ENCODE measurements at regions not wholly inside any gene's neighbourhood (a gene's known extent, or its start where the extent isn't known, plus 50 kb on each side); places are given as distances from the start of the nearest gene placed in this dataset.

- Histone ChIP-seq H3K4me3 (no peak overlapping the region), H4K20me1 (replicated peaks; ENCODE audit: insufficient read depth) (no peaks in the 10 kb centered on the region), H3K79me2 (replicated peaks; ENCODE audit: insufficient read depth) (no peaks in the 10 kb centered on the region), H2AFZ (no peak overlapping the region), H3K4me1 (ENCODE audit: insufficient read depth) (no peaks in the 10 kb centered on the region), H3F3A (replicated peaks; ENCODE audit: low read depth) (no peaks in the 10 kb centered on the region), H3K36me3 (ENCODE audit: insufficient read depth) (no peaks in the 10 kb centered on the region), H3K9me2 (ENCODE audit: insufficient read depth) (peaks cover 7% of the 10 kb centered on the region; the same call in 1 of the 2 replicates), H3K4me2 (no peak overlapping the region), H3K27ac (ENCODE audit: low read depth) (no peak overlapping the region), H3K27me3 (ENCODE audit: insufficient read depth) (no peaks in the 10 kb centered on the region)
- Mint-ChIP-seq H3K27ac (no peak overlapping the region), H3K4me1 (peaks cover 9% of the 10 kb centered on the region), H3K9me3 (no peaks in the 10 kb centered on the region), H3K27me3 (ENCODE audit: insufficient read depth, low read depth, poor library complexity) (no peaks in the 10 kb centered on the region), H3K36me3 (ENCODE audit: low read depth) (no peaks in the 10 kb centered on the region), H3K4me3 (no peak overlapping the region)
- TF ChIP-seq ETS1 (IDR thresholded peaks at IDR 0.05) (no peak), EZH2 (IDR thresholded peaks at IDR 0.05; ENCODE audit: low read depth, unreplicated experiment) (no peak), REST (IDR thresholded peaks at IDR 0.05; ENCODE audit: unreplicated experiment) (no peak), ZNF114 (CRISPR knock-in tag; IDR thresholded peaks at IDR 0.05) (no peak), STAT1 (IDR thresholded peaks at IDR 0.05; ENCODE audit: unreplicated experiment) (no peak), POLR2AphosphoS5 (IDR thresholded peaks at IDR 0.05; ENCODE audit: low read depth) (no peak), ZNF331 (CRISPR knock-in tag; IDR thresholded peaks at IDR 0.05; ENCODE audit: low read depth) (no peak)
- TF ChIP-seq, protein P1, sequence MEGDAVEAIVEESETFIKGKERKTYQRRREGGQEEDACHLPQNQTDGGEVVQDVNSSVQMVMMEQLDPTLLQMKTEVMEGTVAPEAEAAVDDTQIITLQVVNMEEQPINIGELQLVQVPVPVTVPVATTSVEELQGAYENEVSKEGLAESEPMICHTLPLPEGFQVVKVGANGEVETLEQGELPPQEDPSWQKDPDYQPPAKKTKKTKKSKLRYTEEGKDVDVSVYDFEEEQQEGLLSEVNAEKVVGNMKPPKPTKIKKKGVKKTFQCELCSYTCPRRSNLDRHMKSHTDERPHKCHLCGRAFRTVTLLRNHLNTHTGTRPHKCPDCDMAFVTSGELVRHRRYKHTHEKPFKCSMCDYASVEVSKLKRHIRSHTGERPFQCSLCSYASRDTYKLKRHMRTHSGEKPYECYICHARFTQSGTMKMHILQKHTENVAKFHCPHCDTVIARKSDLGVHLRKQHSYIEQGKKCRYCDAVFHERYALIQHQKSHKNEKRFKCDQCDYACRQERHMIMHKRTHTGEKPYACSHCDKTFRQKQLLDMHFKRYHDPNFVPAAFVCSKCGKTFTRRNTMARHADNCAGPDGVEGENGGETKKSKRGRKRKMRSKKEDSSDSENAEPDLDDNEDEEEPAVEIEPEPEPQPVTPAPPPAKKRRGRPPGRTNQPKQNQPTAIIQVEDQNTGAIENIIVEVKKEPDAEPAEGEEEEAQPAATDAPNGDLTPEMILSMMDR (conservative IDR thresholded peaks at IDR 0.05; ENCODE audit: low read depth in 2 of 2), result no peak
- DNase-seq (ENCODE audit: low spot score) (no peak), ATAC-seq (no peak)
Observed at GRCh38 chr12:92253301-92253700, 107.7 kb upstream of the BTG1 start.

- H3K27me3 Mint-ChIP-seq (ENCODE audit: insufficient read depth, low read depth, poor library complexity), result no peaks in the 10 kb centered on the region
- no peak for ATAC-seq
- H3K4me3 Mint-ChIP-seq, result no peak overlapping the region
- H3K4me1 Mint-ChIP-seq, result no peaks in the 10 kb centered on the region
- Histone ChIP-seq H3K27me3 (ENCODE audit: insufficient read depth) (no peaks in the 10 kb centered on the region), H3K4me1 (ENCODE audit: insufficient read depth) (no peaks in the 10 kb centered on the region), H3K27ac (ENCODE audit: low read depth) (no peak overlapping the region), H3K36me3 (ENCODE audit: insufficient read depth) (no peaks in the 10 kb centered on the region), H2AFZ (no peak overlapping the region), H3F3A (replicated peaks; ENCODE audit: low read depth) (no peaks in the 10 kb centered on the region), H3K9me2 (ENCODE audit: insufficient read depth) (peaks cover 7% of the 10 kb centered on the region; the same call in 1 of the 2 replicates), H3K4me2 (no peak overlapping the region), H3K79me2 (replicated peaks; ENCODE audit: insufficient read depth) (no peaks in the 10 kb centered on the region), H3K4me3 (no peak overlapping the region), H4K20me1 (replicated peaks; ENCODE audit: insufficient read depth) (no peaks in the 10 kb centered on the region)
- H3K9me3 Mint-ChIP-seq, result no peaks in the 10 kb centered on the region
- no peak for DNase-seq (ENCODE audit: low spot score)
- no peak overlapping the region for H3K27ac Mint-ChIP-seq
- H3K36me3 Mint-ChIP-seq (ENCODE audit: low read depth), result no peaks in the 10 kb centered on the region
- no peak for TF ChIP-seq JUNB (IDR thresholded peaks at IDR 0.05; ENCODE audit: unreplicated experiment)
- TF ChIP-seq EZH2phosphoT487 (IDR thresholded peaks at IDR 0.05; ENCODE audit: unreplicated experiment), result no peak
- no peak for TF ChIP-seq POLR2AphosphoS5 (IDR thresholded peaks at IDR 0.05; ENCODE audit: low read depth)
- TF ChIP-seq EZH2 (IDR thresholded peaks at IDR 0.05; ENCODE audit: low read depth, unreplicated experiment), result no peak
- TF ChIP-seq STAT1 (IDR thresholded peaks at IDR 0.05; ENCODE audit: unreplicated experiment), result no peak
- TF ChIP-seq ETS1 (IDR thresholded peaks at IDR 0.05), result no peak
Observed at GRCh38 chr12:92248977-92249376, 103.3 kb upstream of the BTG1 start.

Measured in GM23338 (cell line).